ENCODE measurements at regions not wholly inside any gene's neighbourhood (a gene's known extent, or its start where the extent isn't known, plus 50 kb on each side); places are given as distances from the start of the nearest gene placed in this dataset.

- no peaks in the 10 kb centered on the region for H3K4me1 ChIP-seq
- H3K27ac ChIP-seq, result no peak overlapping the region
- no peak for TF ChIP-seq POLR2A (IDR thresholded peaks at IDR 0.05)
- TF ChIP-seq, protein P1, sequence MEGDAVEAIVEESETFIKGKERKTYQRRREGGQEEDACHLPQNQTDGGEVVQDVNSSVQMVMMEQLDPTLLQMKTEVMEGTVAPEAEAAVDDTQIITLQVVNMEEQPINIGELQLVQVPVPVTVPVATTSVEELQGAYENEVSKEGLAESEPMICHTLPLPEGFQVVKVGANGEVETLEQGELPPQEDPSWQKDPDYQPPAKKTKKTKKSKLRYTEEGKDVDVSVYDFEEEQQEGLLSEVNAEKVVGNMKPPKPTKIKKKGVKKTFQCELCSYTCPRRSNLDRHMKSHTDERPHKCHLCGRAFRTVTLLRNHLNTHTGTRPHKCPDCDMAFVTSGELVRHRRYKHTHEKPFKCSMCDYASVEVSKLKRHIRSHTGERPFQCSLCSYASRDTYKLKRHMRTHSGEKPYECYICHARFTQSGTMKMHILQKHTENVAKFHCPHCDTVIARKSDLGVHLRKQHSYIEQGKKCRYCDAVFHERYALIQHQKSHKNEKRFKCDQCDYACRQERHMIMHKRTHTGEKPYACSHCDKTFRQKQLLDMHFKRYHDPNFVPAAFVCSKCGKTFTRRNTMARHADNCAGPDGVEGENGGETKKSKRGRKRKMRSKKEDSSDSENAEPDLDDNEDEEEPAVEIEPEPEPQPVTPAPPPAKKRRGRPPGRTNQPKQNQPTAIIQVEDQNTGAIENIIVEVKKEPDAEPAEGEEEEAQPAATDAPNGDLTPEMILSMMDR (IDR thresholded peaks at IDR 0.05), result no peak
- intact Hi-C loops (cut with DNase I; ENCODE audit: low total_unique reads), result no loop called here
- no peaks in the 10 kb centered on the region for H3K27me3 ChIP-seq
- DNase-seq, result no peak
- no peaks in the 10 kb centered on the region for H3K9me3 ChIP-seq
- no peak overlapping the region for H3K4me3 ChIP-seq
- H3K36me3 ChIP-seq, result no peaks in the 10 kb centered on the region
Observed at GRCh38 chr1:221880182-221880581, 138.3 kb upstream of the DUSP10 start.

DNA sequence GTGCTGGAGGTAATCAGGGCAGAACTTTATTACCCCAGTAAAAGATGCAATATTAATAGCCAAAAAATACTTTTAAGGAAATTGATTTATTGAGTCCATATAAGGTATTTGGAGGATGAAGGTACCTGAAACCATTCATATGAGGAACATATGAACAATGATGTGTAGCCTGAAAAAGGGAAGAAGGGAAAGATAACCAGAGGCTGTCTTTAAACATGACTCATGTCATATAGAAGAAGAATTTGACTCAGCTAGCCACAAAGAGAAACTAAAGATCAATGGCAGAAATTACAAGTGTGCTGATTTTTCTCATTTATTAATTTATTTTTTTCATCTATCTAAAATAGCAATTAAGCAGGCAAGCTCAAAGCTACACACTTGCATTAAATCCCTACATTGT lies 136.2 kb upstream of the DUSP10 start:
- Histone ChIP-seq H3K9me3 (no peaks in the 10 kb centered on the region), H3K4me1 (no peaks in the 10 kb centered on the region), H3K27ac (no peak overlapping the region), H3K36me3 (no peaks in the 10 kb centered on the region), H3K4me3 (no peak overlapping the region), H3K27me3 (no peaks in the 10 kb centered on the region)
- TF ChIP-seq, protein P1 (IDR thresholded peaks at IDR 0.05), result no peak
- no peak for TF ChIP-seq POLR2A (IDR thresholded peaks at IDR 0.05)
- intact Hi-C loops (cut with DNase I; ENCODE audit: low total_unique reads), result no loop called here
- DNase-seq, result no peak

DNA sequence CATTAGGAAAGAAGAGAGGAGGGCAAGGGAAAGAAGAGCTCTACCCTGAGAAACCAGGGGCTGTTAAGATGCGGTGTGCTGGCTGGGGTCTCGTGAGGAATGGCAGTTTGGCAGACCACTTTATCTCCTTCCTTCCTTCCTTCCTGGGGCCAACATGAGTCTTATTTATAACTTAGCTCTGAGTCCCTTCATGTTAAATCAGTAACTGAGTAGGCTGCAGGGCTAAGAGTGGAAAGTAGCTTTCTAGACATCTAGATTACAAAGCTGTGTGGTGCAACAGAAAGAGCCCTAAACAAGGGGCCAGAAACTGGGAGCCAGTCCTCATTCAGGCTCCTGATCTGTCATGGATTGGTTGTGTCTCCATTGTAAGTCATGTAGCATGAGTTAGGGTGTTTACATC lies 135.4 kb upstream of the DUSP10 start:
- Histone ChIP-seq H3K4me1 (no peaks in the 10 kb centered on the region), H3K36me3 (no peaks in the 10 kb centered on the region), H3K4me3 (no peak overlapping the region), H3K27me3 (no peaks in the 10 kb centered on the region), H3K27ac (no peak overlapping the region), H3K9me3 (no peaks in the 10 kb centered on the region)
- TF ChIP-seq POLR2A (IDR thresholded peaks at IDR 0.05), result no peak
- TF ChIP-seq, protein P1 (IDR thresholded peaks at IDR 0.05), result no peak
- DNase-seq, result no peak
- intact Hi-C loops (cut with DNase I; ENCODE audit: low total_unique reads), result no loop called here

GRCh38 chr1:221875004-221875330 lies 133.1 kb upstream of the DUSP10 start:
- no peaks in the 10 kb centered on the region for H3K27me3 ChIP-seq
- H3K36me3 ChIP-seq, result no peaks in the 10 kb centered on the region
- no peak for TF ChIP-seq POLR2A (IDR thresholded peaks at IDR 0.05)
- TF ChIP-seq, protein P1 (IDR thresholded peaks at IDR 0.05), result no peak
- H3K4me1 ChIP-seq, result no peaks in the 10 kb centered on the region
- no peak overlapping the region for H3K4me3 ChIP-seq
- intact Hi-C loops (cut with DNase I; ENCODE audit: low total_unique reads), result no loop called here
- no peak overlapping the region for H3K27ac ChIP-seq
- no peak for DNase-seq
- H3K9me3 ChIP-seq, result no peaks in the 10 kb centered on the region

DNA sequence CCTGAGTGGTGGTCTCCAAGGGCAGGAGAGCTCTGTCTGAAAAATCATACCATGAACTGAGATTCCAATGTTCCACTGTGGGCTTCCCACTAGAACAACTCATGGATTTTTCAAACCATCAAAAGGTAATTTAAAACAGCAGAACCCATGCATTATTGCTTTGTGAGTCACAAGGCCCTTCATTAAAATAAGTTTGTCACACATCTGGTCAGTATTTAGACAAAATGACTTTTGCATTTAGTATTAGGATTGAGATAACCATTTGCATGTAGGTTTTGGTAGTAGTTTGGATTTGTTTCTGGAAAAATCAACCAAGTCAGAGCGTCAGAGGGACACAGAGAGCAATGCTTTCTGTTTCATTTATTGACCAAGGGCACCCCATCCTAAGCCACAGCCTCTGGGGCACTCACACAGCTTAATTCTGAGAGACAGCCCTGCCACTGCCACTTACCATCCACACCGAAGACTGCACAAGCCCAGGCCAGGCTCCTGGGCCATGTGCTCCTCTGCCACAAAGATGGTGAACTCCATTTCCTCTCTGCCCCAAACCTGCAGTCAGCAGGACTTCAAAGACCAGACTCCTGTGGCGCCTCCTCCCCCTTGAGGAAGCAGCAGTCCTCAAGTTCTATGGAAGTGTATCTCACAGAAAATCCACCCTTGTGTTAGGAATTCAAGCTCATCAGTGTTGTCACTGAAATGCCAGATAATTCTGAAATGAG lies 132.6 kb upstream of the DUSP10 start:
- no peak overlapping the region for H3K27ac ChIP-seq
- H3K4me3 ChIP-seq, result no peak overlapping the region
- intact Hi-C loops (cut with DNase I; ENCODE audit: low total_unique reads), result no loop called here
- H3K4me1 ChIP-seq, result no peaks in the 10 kb centered on the region
- DNase-seq, result no peak
- H3K27me3 ChIP-seq, result no peaks in the 10 kb centered on the region
- no peaks in the 10 kb centered on the region for H3K36me3 ChIP-seq
- no peaks in the 10 kb centered on the region for H3K9me3 ChIP-seq
- TF ChIP-seq POLR2A (IDR thresholded peaks at IDR 0.05), result no peak
- TF ChIP-seq, protein P1 (IDR thresholded peaks at IDR 0.05), result no peak

All from uterus (tissue), 3 donors.